Stimulated activated CD8-positive, alpha-beta memory T cell treated with anti-CD3 and anti-CD28 coated beads, Interleukin-12 subunit alpha, Interleukin-12 subunit beta, amount 100 ng/mL, for 24 hours (primary cell): ENCODE measurements at regions not wholly inside any gene's neighbourhood (a gene's known extent, or its start where the extent isn't known, plus 50 kb on each side); places are given as distances from the start of the nearest gene placed in this dataset.

Experiments
- DNase-seq: peaks from one replicate; pipeline ENCODE4 v3.0.0-alpha.2; 2020; ENCODE audit errors: extremely low read depth

DNA sequence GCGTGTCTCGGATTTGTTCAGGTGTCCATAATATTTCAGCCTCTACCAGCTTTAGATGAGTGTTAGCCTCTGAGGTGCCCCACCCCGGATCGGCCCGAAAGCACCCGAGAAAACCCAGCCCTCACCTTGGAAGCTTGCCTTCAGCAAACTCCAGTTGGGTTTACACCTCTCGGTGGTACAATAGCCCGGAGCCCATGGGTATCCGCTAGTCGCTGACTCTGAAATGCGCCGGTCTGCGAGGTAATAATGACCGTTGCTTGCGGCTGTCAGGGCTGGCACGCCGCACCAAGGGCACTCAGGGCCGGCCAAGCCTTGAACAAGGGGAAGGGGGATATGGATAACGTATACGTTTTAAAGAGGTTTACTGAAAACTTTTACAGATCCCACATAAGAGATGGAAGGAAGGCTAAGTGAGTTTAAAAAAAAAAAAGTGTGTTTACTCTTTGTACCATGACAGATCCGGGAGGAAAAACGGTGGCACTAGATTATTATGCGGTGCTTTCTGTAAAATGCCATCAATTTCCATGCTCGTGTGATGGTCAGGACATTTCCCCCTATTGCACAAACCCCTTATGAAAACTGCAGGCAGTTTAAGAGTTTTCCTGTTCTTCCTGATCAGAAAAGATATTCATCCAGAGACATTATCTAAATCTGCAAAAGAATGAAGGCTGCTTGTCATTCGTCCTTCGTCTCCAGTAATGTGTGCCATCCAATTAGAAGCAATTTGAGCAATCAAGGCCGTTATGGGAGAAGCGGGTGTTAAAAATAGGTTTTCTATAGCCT lies 124.2 kb downstream of the TMEM161B start:
- DNase-seq = no peak

DNA sequence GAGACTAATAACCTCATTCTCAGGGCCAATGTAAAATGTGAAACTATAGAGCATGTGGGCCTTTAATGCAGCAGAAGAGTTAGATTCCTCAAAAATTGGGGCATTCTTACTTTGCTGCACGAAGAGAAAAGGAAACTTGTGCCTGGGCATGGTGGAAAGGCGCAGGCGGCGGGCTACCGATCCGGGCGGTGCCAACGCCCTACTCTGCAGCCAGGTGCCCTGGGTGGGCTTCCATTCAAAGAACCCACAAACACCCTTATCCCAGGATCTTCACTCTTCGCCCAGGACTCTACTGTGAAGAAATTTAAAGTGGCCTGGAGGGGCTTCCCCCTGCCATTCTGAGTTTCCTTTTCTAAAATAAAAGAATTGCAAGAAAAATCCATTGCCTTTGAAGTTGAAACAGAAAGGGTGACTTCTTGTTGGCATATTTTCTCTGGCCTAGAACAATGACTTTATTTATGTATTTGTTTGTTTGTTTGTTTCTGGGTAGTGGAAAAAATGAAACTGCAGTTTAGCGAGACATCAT lies 124.9 kb downstream of the TMEM161B start:
- DNase-seq = no peak

DNA sequence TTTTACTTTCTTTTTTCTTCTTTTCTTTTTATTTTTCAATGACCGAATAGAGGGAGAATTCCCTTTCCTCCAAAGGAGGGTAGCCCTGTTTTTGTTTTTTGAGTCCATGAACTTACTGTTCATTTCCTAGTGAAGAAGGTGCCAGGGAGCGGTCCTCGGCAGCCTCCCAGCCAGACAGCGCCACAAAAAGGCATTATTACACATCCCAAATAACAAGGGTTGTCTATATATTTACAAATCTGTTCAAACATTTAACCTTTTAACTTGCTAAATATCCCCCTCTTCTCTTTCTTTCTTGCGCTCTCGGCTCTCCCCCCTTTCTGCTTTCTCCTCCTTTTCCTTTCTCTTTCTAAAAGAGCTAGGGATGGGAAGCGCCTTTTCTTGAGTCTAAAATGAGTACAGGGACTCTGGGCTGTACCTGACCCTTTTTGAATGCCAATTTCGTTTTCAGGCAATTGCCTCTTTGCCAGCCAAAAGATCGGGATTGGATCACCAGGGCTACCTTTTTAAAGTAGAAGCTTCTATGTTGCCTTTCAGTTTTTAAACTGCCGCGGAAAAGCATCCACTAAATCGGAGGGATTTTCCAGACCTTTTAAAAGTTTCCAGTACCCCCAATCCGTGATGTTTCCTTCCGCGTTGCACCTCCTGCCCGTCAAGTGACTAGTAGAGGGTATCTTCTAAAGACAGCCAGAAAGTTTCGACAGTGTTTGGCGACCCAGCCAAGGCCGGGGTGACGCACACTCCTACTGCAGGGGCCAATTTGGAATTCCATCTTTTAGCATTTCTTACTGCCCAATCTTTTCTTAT lies 125.6 kb downstream of the TMEM161B start:
- no peak for DNase-seq

DNA sequence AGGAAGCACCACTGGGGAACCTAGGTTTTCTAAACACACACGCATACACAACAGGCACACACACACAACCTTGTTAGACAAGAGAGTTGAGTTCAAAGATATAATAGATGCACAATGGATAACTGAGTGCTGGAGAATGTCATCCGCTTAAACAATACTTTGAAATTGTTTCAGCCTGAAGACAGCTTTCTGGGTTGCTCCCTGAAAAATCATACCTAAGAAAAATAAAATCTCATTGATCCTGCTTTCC lies 126.1 kb downstream of the TMEM161B start:
- DNase-seq = no peak

DNA sequence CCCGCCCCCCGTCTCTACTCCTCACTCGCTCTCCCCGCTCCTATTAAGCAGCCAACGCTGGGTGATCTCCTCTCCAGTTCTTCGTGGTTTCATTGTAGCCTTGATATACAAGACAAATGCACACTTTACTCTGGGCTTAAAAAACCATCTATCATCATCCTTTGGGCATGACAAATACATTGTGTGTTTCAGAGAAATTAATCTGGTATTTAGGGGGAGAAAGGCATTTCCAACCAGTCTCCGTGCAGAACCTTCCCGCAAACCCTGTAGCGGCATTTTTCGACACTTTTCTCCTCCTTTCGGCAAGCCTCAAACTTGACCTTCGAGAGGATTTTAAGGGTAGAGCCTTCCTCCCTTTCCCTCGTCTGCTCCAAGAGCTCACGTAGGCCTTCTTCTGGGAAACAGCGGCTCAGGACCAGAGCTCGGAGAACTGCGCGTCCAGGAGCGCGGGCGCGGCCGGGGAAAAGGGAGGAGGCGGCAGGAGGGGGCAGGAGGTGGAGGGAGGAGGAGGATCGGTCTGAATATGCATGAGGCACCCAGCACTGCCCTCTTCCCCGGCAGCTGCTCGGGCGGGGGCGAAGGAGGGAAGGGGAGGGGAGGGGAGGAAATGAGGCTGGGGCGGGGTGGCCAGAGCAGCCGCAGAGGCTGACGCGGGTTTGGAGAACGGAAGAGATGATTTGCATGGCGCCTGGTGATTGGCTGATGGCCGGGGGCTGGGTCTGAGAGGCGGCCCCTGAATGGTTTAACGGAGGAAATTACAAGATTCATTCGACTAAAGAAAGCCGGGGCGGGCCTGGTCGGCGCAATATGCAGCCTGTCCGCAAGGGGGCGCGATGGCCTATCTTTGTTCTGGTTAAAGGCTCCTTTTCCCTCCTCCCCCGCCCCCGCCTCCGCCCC lies 127.5 kb downstream of the TMEM161B start:
- peak; percentile 68 for DNase-seq

DNA sequence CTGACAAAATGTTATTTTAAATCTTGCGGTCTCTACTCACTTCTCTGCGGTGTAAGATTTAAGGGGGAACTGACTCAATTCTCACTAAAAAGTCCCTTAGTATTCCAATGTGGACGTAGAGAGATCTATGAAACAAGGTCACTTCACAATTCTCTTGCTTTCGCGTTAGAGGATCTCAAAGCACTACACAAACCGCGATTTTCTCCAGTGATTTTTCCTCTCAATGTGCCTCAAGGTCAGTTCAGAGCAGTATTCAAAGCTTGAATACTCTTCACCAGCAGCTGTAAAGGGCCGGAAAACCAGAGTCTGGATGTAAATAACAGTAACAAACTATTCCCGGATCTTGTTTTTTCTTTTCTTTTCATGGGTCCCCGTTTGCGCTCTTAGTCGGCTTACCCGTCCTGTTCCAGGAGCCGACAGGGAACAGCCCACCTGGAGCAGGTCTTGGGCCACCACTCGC lies 128.2 kb downstream of the TMEM161B start:
- DNase-seq = no peak

DNA sequence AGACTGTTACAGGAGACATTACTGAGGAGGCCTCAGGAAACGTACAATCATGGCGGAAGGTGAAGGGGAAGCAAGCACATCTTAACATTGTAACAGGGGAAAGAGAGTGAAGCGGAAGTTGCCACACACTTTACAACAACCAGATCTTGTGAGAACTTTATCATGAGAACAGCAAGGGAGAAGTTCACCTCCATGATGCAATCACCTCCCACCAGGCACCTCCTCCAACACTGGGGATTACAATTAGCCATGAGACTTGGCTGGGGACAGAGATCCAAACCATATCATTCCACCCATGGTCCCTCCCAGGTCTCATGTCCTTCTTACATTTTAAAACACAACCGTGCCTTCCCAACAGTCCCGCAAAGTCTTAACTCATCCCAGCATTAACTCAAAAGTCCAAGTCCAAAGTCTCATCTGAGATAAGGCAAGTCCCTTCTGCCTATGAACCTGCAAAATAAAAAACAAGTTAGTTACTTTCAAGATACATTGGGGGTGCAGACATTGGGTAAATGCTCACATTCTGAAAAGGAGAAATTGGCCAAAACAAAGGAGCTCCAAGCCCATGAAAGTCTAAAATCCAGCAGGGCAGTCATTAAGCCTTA lies 138.3 kb downstream of the TMEM161B start:
- DNase-seq = no peak

DNA sequence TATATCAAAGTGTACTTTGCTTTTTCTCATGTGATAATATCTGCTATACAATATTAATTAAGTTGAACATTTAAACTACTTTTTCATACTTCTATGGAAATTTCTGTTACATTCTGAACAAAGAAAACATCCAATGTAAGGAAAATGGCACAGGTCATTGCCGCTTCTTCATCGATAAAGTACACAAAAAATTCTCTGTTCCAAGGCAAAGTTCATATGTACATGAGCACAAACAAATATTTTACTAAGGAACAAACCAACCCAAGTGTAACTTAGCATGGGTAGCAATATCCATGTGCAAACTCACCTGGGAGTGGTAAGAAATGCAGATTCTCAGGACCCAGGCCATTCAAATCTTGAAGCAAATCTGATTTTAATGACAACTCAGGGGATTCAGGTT lies 139.8 kb downstream of the TMEM161B start:
- no peak for DNase-seq

DNA sequence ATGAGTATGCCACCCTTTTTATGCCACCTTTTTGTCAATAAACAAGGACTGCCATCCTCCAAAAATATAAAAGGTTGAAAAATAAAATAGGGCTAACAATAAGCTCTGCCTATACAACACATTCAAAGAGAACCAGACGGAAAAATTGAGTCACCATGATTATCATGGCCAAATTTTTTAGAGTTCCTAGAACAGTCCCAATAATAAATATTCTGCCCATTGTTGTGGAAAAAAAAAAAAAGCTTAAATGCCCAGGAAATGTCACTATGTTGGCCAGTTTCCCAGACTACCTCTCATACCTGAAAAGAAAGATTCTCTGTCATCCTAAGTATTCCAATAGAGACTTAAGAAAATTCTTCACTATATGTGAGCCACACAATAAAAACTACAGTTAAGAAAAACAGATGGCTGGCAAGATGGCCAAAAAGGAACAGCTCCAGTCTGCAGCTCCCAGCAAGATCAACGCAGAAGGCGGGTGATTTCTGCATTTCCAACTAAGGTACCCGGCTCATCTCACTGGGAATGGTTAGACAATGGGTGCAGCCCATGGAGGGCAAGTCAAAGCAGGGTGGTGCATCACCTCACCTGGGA lies 149.0 kb downstream of the TMEM161B start:
- DNase-seq = no peak

DNA sequence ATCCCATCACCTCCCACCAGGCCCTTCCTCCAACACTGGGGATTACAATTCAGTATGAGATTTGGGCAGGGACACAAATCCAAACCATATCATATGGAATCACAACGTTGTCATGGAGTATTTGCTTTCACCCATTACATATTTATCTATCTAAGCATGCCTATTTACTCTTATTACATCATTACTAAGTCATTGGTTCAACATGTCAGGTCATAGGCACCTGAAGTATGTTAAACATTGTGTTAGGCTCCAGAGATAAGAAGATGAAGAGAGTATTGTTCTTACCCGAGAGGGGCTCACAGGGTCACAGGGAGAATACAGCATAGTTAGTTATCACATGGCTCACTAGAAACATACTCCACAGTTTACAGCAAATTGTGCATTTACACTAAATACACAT lies 150.5 kb downstream of the TMEM161B start:
- DNase-seq = no peak

DNA sequence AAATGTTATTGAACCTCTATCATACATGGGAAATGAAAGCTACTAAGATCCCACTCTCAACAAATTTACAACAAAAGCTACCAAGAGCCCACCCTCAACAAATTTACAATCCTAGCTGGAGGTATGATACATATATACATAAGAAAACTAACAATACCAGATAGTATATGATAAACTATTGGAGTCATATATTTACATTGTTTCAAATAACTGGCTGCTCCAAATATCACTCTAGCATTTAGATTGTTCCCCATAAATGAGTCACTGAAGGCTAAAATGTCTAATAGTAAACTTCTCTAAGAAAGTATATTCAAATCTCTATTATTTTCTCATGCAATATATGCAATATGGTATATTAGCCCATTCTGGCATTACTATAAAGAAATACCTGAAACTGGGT lies 151.1 kb downstream of the TMEM161B start:
- DNase-seq = no peak

DNA sequence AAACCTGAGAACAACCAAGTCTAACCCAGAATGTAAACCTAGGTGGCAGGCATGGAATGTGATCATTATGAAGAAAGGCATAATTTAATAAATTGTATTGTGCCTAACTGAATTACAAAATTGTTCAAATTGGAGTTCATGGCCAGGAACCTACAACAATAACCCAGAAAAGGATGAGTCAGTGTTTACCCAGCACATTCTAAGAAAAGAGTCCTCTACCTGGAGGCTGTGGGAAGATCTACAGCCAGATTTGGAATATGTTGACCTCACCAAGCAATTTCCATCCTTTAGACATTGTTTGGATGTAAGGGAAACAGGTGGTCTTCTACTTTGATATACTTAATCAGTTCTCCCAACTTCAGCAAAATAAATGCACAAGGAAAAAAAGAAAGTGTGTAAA lies 152.2 kb downstream of the TMEM161B start:
- no peak for DNase-seq

DNA sequence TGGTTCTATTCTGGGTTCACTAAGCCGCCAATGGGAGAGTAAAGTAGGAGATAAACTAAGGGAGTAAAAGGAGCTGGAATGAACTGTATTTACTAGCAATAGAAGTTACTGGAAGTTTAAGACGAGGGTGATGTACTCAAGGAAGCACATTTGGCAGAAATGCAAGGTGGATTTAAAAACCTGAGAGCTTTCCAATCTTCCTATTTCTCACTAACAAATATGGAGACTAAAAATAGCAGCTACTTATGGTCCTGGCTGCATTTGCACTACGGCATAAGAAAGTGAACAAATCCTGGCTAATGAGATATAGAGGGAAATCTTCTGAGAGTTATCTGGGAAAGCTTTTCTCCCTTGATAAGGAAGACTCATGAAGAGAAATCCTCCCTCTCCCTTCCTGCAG lies 153.4 kb downstream of the TMEM161B start:
- no peak for DNase-seq

DNA sequence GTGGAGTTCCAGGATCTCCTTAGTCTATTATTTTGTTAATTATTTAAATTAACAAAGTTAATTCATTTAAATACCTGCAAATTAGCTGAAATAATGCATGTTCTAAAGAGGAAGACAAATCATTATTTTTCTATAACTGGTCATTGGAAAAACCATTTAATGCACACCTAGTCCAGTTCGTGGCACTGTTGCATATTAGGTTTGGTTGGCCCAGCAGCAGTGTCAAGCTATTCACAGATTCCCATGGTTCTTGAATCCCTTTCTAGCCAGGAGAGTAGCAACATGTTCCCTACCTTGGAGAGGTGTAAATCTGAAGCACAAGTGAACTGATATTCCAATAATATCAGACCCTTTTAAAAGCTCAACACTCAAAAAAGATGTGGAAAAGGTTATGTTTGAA lies 155.2 kb downstream of the TMEM161B start:
- DNase-seq = no peak

DNA sequence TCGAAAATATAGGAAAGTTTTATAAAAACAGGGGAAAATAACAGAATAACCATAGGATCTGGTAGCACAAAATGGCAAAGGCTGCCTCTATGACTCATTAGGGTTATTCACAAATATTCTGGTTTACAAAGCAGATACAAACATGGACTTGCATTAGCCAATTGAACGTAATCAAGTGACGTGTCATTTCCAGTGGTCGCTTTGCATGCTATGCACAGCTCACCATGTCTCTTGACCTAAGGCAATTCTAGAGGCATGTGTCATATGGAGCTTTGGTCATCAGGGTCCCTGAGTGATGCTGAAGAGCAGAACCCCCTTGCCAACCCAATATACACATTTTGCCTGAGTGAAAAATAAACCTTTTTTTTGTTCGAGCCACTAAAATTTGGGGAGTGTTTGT lies 158.8 kb downstream of the TMEM161B start:
- no peak for DNase-seq

DNA sequence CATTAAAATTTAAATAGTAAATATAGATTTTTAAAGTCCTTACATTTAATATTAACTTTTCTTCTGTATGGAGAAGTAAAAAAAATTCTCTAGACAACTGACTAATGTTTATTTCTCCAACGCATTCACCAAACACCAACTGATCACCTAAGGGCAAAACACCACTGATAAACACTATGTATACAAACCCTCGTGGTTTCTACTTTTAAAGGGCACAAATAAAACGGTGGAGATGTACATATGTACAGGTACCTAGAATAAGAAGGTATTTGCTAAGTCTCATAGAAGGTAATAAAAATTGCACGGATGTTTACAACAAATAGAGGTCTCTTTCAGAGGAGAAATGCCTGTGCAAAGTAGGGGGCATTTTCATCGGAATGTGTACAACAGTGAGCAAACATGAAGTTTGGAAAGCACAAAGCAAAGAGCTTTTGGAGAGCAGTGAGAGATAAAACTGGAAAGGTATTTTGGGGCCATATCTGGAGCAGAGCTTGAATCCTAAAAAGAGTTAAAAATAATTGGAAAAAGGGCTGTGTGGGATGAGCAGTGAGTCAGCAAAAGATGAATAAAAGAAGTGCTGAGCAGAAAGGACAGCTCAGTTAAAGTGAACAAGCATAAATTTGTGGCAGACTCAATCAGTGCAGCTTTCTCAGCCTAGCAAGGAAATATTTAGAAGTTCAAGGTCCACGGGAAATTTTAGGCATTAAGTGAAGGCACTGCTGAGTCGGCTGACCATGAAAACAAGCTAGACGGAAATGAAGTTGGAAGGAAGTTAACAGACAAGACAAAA lies 160.0 kb downstream of the TMEM161B start:
- no peak for DNase-seq

DNA sequence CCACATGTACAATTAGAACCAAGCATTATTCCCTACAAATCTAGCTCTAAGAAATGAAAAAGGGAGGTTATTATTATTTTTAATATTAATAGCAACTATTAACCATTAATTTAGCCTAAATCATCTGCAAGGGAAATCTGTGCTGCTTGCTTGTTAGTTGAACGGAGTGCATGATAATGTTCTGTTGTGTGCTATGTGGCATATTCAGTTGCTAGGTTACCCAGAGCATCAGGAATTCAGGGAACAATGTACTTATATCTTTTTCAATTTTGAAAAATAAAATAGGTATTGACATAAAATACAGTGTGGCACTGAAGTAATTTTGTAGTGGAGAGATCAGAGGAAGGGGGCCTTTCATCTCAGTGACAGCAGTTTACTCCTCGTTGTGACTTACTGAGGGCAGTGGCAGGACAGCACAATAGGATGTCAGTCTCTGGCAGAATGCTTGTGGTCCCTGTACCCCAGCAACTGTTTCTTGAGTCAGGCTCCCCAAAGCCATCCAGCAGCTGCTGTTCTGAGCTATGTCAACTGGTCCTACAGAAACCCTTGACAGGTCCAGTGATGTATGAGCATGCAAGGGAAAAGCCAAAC lies 173.6 kb downstream of the TMEM161B start:
- DNase-seq = no peak

DNA sequence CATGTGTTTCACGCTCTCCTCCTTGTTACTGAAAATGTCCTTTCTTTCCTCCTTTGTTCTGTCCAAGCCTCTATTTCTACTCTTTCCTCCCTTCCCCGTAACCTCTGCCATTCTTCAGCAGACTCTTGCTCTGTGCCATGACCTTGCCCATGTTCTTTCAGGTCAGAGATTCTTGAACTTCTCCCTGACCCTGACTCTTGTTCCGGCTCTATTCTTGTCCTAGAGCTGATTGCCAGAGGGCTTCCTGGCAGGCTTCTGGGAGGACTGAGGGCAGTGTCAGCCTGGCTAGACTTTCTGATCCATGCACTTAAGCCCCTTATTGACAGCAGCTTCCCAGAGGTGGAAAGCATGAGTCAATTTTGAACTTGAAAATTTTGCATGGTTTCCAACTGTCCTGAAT lies 174.2 kb downstream of the TMEM161B start:
- DNase-seq = no peak

DNA sequence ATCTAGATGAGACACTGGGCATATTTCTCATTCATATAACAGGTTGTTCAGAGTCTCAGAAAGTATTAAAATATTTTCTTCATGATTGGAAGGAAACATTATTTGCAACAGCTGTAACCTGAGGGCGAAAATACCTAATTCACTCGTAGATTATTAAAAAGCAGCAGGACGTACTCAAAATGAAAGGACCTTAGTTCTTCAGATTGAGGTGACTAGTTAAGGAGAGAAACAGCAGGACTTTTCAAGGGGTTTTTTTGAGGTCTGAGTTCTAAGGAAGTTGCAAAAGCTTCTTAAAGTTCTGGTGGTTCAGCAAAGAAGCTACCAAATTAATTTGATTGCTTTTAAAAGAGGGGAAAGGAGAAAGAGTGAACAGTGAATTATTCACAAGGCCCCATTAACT lies 174.9 kb downstream of the TMEM161B start:
- DNase-seq = no peak

DNA sequence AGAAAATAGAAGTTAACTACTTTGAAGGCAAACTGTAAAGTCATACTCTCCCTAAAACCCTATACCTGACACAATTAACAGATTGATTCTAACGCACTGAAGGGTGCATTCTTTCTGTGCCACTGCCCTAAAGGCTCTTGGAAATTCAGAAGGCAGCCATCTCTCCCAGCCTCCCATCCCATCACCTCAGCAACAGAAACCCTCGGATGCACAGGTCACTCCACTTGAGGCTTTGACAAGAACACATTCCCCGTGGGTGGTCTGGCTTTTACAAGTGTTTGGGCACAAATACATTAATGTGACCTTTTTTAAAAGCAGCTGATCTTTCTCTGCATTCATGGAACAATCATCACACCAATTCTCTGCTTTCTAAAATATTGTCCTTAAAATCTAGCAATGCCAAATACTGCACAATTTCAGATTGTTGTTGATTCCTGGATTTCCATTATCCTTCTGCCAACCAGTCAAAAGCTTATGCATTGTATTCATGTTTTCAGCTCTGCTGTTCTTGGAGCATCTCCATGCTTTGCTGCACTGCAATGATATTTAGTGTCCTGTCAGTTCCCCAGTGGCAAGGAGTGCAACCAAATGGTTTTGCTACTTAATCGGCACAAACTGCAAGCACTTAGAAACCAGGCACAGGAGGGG lies 175.6 kb downstream of the TMEM161B start:
- DNase-seq = no peak
